GM12873 (cell line): ENCODE measurements at regions not wholly inside any gene's neighbourhood (a gene's known extent, or its start where the extent isn't known, plus 50 kb on each side); places are given as distances from the start of the nearest gene placed in this dataset.

ENCODE experiments used
- CTCF ChIP-seq: IDR thresholded peaks from 2 replicates; pipeline ENCODE4 v1.5.1; 2012; ENCODE audit warnings: low read depth, mild to moderate bottlenecking, moderate library complexity, low read length, control low read depth; ENCODE audit not compliant: insufficient read depth; ENCODE audit errors: missing control alignments

- TF ChIP-seq CTCF = no peak
These were observed 141.0 kb upstream of the G2E3 start for GRCh38 chr14:30417999-30418398.

DNA sequence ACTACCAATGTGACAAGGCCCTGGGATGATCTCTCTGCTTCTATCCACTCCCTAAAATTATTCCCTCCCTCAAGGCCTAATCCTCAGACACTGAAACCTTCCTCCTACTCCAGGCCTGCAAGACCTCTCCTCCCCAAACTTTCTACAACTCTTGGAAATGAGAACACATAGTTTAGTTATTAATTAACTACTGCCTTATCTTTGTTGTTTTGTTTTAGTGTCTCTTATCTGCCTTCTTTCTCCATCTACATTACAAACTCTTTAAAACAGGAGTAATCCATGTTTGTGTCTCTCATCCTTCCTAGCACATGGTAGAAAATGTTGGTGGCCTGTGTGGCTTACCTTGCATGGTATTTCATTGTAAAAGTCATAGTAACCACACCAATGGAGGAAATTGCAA is 139.9 kb upstream of the G2E3 start:
- TF ChIP-seq CTCF = no peak

DNA sequence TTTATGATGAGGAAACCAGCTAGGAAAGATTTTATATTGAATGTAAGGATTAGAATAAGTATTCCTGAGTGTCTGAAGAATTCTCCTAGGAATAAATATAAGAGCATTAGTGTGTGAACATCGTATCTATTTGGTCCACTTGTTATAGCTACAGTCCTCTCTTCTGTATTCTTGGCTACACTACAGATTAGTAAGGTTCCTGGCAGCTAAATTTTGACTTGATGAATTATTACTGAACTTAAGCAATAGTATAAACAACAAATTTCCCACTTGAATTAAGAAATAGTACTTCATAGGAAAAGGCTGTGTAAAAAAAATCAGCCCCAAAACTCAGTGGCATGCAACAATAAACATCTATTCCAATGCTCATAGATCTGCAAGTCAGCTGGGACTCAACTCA is 138.4 kb upstream of the G2E3 start:
- TF ChIP-seq CTCF = no peak

- no peak for TF ChIP-seq CTCF
These were observed 132.5 kb upstream of the G2E3 start for GRCh38 chr14:30426463-30426862.

DNA sequence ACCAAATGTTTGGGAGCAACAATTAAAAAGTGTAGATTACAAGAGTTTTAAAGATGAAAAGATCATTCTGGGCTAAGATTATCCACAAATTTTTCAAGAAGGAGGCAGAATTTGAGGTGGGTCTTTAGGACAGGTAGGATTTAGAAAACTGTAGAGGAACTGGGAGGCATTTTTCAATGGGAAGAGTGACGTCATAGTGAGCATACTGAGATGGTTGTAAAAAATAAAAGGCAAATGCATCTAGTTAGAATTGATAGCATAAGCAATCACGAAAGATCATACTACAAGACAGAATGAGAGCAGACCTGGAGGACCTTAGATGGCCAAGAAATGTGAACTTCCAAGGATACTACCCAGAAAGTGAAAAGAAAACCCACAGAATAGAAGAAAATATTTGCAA is 131.6 kb upstream of the G2E3 start:
- TF ChIP-seq CTCF = no peak

DNA sequence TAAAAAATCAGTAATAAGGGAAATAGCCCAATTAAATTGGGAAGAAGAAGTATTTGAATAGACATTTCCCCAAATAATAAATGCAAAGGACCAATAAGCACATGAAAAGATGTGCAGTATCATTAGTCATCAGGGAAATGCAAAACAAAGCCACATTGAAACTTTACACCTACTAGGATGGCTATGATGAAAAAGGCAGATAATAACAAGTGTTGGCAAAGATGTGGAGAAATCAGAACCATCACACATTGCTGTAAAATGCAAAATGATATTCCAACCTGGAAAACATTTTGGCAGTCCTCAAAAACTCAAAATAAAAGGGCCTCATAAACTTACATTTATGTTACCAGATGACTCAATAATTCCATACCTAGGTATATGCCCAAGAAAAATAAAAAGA is 131.1 kb upstream of the G2E3 start:
- TF ChIP-seq CTCF = no peak

- no peak for TF ChIP-seq CTCF
These were observed 127.4 kb upstream of the G2E3 start for GRCh38 chr14:30431552-30431951.

DNA sequence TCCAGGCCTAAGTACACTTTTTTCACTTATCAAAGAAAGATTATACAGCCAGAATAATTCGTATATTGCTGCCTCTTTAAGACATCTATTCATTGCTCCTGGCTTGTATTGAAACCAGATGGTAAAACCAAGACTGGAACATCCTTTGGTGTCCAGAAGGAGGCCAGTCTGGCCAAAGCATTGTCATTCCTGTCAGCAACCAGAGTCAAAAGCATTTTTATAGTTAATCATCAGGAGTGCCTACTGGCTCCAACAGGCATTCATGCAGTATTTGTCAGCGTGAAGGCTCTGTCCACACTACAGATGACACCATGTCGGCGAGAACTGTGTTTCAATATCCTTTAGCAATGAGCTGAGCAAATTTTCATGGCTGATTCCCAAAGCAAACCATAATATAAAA is 118.0 kb upstream of the G2E3 start:
- TF ChIP-seq CTCF = no peak
